ENCODE measurements at regions not wholly inside any gene's neighbourhood (a gene's known extent, or its start where the extent isn't known, plus 50 kb on each side); places are given as distances from the start of the nearest gene placed in this dataset.

DNA sequence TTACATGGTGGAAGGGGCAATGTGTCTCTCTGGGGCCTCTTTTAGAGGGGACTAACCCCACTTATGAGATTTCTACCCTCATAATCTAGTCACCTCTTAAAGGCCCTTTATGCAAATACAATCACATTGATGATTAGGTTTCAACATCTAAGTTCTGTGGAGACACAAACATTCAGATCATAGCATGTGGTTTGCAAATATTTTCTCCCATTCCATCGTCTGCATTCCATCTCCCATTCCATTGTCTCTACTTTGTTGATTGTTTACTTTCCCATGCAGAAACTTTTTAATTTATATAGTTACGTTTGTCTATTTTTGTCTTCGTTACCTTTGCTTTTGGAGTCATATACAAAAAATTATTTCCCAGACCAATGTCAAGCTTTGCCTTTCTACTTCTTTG lies 927.5 kb upstream of the INTU start:
- ChIA-PET CTCF (no interaction called here), POLR2A (no interaction called here)
- H3K9ac ChIP-seq (ENCODE audit: low read length), result no peak overlapping the region
- H2AFZ ChIP-seq (ENCODE audit: insufficient read depth, low read depth, low read length, poor library complexity, severe bottlenecking), result no peak overlapping the region
- H4K20me1 ChIP-seq (ENCODE audit: control insufficient read depth, insufficient read depth, low read length, poor library complexity, severe bottlenecking), result no peaks in the 10 kb centered on the region
- no peaks in the 10 kb centered on the region for H3K27me3 ChIP-seq (replicated peaks in 1 of 4; ENCODE audit: control extremely low read depth in 1 of 4, control insufficient read depth in 3 of 4, insufficient read depth in 4 of 4, low read length in 3 of 4)
- H3K4me3 ChIP-seq (ENCODE audit: control extremely low read depth in 1 of 5, extremely low read depth in 1 of 5, insufficient read depth in 1 of 5, low read depth in 2 of 5, low read length in 4 of 5), result no peak overlapping the region
- no peaks in the 10 kb centered on the region for H3K4me1 Mint-ChIP-seq
- no peaks in the 10 kb centered on the region for H3K9me3 ChIP-seq (ENCODE audit: control extremely low read depth in 1 of 3, control insufficient read depth in 2 of 3, insufficient read depth in 1 of 3, low read length in 2 of 3)
- no peak overlapping the region for H3K4me3 Mint-ChIP-seq
- WGBS (ENCODE audit: insufficient coverage), result no CpG with 5 or more reads among the region's 3 CpGs
- no peaks in the 10 kb centered on the region for H3K4me1 ChIP-seq (ENCODE audit: control insufficient read depth in 2 of 2, insufficient read depth in 2 of 2, low read length in 2 of 2)
- DNase-seq (no peak), ATAC-seq (ENCODE audit: low read depth) (no peak)
- intact Hi-C loops (cut with micrococcal nuclease), result no loop called here
- no peak overlapping the region for H3K27ac ChIP-seq (ENCODE audit: low read length in 2 of 2)
- no peak overlapping the region for H3K27ac Mint-ChIP-seq
- no peak for TF ChIP-seq EZH2 (IDR thresholded peaks at IDR 0.05; ENCODE audit: borderline replicate concordance, insufficient read depth, low read depth, low read length, poor library complexity, severe bottlenecking)
- no peak for TF ChIP-seq CTCF (IDR thresholded peaks at IDR 0.05)
- no peaks in the 10 kb centered on the region for H3K27me3 Mint-ChIP-seq
- no peaks in the 10 kb centered on the region for H3K79me2 ChIP-seq (ENCODE audit: control insufficient read depth, insufficient read depth, low read length)
- H3K9me3 Mint-ChIP-seq (ENCODE audit: insufficient read depth), result no peaks in the 10 kb centered on the region
- H3K4me2 ChIP-seq (replicated peaks; ENCODE audit: low read depth, low read length, poor library complexity, severe bottlenecking), result no peak overlapping the region
- no peaks in the 10 kb centered on the region for H3K36me3 ChIP-seq (replicated peaks in 1 of 2; ENCODE audit: control extremely low read depth in 1 of 2, control insufficient read depth in 1 of 2, extremely low read depth in 1 of 2, insufficient read depth in 2 of 2, low read length in 1 of 2)

DNA sequence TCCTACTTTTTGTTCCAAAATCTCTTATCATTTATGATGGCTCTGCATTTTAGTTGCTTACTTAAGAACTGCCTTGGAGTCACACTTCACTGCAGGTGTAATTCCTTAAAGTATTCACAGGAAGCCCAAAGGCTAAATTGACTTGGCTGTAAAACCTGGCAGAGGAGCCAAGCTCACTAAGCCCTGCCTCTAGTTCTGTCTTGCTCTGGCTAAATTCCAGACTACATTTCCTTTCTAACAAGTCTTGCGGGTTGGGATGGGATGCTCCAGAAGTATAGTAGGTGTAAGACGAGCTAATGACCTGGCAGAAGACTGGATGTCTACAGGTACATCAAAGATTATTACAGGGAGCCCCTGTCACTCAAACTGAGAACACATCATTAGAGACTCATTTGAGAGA lies 924.0 kb upstream of the INTU start:
- no peak for DNase-seq
- Histone ChIP-seq H4K20me1 (ENCODE audit: control insufficient read depth, insufficient read depth, low read length, poor library complexity, severe bottlenecking) (no peaks in the 10 kb centered on the region), H3K27ac (ENCODE audit: low read length in 2 of 2) (no peak overlapping the region), H3K4me3 (ENCODE audit: control extremely low read depth in 1 of 5, extremely low read depth in 1 of 5, insufficient read depth in 1 of 5, low read depth in 2 of 5, low read length in 4 of 5) (no peak overlapping the region), H3K9ac (ENCODE audit: low read length) (no peak overlapping the region), H3K79me2 (ENCODE audit: control insufficient read depth, insufficient read depth, low read length) (no peaks in the 10 kb centered on the region), H2AFZ (ENCODE audit: insufficient read depth, low read depth, low read length, poor library complexity, severe bottlenecking) (no peak overlapping the region), H3K4me2 (replicated peaks; ENCODE audit: low read depth, low read length, poor library complexity, severe bottlenecking) (no peak overlapping the region), H3K27me3 (replicated peaks in 1 of 4; ENCODE audit: control extremely low read depth in 1 of 4, control insufficient read depth in 3 of 4, insufficient read depth in 4 of 4, low read length in 3 of 4) (no peaks in the 10 kb centered on the region), H3K4me1 (ENCODE audit: control insufficient read depth in 2 of 2, insufficient read depth in 2 of 2, low read length in 2 of 2) (no peaks in the 10 kb centered on the region), H3K36me3 (replicated peaks in 1 of 2; ENCODE audit: control extremely low read depth in 1 of 2, control insufficient read depth in 1 of 2, extremely low read depth in 1 of 2, insufficient read depth in 2 of 2, low read length in 1 of 2) (no peaks in the 10 kb centered on the region), H3K9me3 (ENCODE audit: control extremely low read depth in 1 of 3, control insufficient read depth in 2 of 3, insufficient read depth in 1 of 3, low read length in 2 of 3) (no peaks in the 10 kb centered on the region)
- ATAC-seq (ENCODE audit: low read depth), result no peak
- TF ChIP-seq CTCF (IDR thresholded peaks at IDR 0.05) (no peak), EZH2 (IDR thresholded peaks at IDR 0.05; ENCODE audit: borderline replicate concordance, insufficient read depth, low read depth, low read length, poor library complexity, severe bottlenecking) (no peak)
- Mint-ChIP-seq H3K4me3 (no peak overlapping the region), H3K4me1 (no peaks in the 10 kb centered on the region), H3K9me3 (ENCODE audit: insufficient read depth) (no peaks in the 10 kb centered on the region), H3K27ac (no peak overlapping the region), H3K27me3 (no peaks in the 10 kb centered on the region)
- no CpG with 5 or more reads among the region's 2 CpGs for WGBS (ENCODE audit: insufficient coverage)
- intact Hi-C loops (cut with micrococcal nuclease), result no loop called here
- CTCF ChIA-PET, result no interaction called here
- POLR2A ChIA-PET, result no interaction called here

Data from B cell (primary cell).